ENCODE measurements at regions not wholly inside any gene's neighbourhood (a gene's known extent, or its start where the extent isn't known, plus 50 kb on each side); places are given as distances from the start of the nearest gene placed in this dataset.
A peak's percentile ranks its signal among the peaks of the same experiment; 100 is the strongest.
"Not testable (repeated sequence)": the region's sequence is repeated elsewhere in the genome, so short reads cannot be mapped to it uniquely, and the experiment has no call there.

DNA sequence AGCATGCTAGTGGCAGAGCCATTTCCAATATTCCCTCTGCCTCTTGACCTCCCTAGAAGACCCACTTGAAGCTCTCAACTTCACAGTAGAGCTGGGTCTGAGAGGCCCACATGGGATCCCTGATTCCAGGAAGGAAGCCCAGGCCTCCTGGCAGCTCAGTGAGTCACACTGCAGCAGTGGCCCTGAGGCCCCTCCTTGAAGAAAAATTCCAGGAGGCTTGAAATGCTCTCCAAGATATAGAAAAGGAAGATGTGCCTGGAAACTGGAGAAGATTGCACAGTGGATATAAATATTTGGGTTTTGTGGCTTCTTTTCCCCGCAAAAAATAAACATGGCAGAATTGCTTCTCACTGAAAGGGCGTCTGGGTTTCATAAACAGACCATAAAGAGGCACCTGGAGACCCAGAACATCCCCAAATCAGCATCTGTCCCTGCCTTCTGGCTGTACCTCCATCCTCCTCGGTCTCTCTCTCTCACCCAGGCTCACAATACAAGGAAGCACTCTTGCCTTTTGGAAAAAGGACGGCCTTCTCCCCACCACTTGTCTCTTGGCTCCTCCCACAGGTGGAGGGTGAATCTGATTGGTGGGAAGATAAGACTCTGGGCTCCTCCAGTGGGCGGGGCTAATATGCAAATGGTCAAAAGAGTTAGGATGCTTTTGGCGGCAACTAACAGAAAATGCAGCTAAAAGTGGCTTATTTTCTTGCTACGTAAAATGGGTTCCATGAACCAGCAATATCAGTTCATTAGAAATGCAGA is 200.0 kb upstream of the SULF2 start:
- Histone ChIP-seq H3K4me1 (ENCODE audit: insufficient read depth, insufficient read length) (no peaks in the 10 kb centered on the region), H3K36me3 (ENCODE audit: insufficient read depth, insufficient read length, low read length) (no peaks in the 10 kb centered on the region), H3K9me3 (ENCODE audit: insufficient read depth, low read length) (peaks cover 6% of the 10 kb centered on the region; the same call in 1 of the 2 replicates), H3K4me3 (ENCODE audit: insufficient read length, low read depth) (no peak overlapping the region), H3K27me3 (ENCODE audit: insufficient read depth, insufficient read length) (no peaks in the 10 kb centered on the region), H3K9ac (ENCODE audit: insufficient read length, low read depth) (no peak overlapping the region)
- no peak for TF ChIP-seq SUZ12 (IDR thresholded peaks at IDR 0.05; ENCODE audit: extremely low read depth, insufficient read depth, insufficient read length)
- TF ChIP-seq ZNF274 (IDR thresholded peaks at IDR 0.05; ENCODE audit: low read depth, low read length): no peak
- TF ChIP-seq YY1 (IDR thresholded peaks at IDR 0.05; ENCODE audit: insufficient read depth, insufficient read length): no peak
- DNase-seq (ENCODE audit: low read depth, low spot score): no peak

DNA sequence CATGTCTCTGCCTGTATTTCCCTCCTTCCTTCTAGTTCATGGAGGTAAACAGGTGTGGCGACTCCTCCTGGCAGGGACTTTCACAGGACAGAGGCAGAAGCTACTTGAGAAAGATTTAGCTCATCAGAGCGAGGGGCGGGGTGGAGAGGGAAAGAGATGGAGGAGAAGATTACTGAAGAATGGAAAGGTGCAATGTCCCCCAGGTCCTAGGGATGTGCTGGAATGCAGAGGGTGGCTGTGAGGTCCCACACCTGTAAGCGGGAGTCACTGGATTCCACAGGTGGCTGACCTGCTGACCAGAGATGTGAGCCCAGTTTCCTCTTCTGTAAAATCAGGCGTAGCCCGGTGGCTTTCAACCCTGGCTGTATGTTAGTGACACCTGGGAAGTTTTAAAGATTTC is 199.2 kb upstream of the SULF2 start:
- H3K9me3 ChIP-seq (ENCODE audit: insufficient read depth, low read length): peaks cover 6% of the 10 kb centered on the region; the same call in 1 of the 2 replicates
- H3K4me3 ChIP-seq (ENCODE audit: insufficient read length, low read depth): no peak overlapping the region
- no peak for TF ChIP-seq SUZ12 (IDR thresholded peaks at IDR 0.05; ENCODE audit: extremely low read depth, insufficient read depth, insufficient read length)
- TF ChIP-seq YY1 (IDR thresholded peaks at IDR 0.05; ENCODE audit: insufficient read depth, insufficient read length): no peak
- no peak for TF ChIP-seq ZNF274 (IDR thresholded peaks at IDR 0.05; ENCODE audit: low read depth, low read length)
- H3K36me3 ChIP-seq (ENCODE audit: insufficient read depth, insufficient read length, low read length): no peaks in the 10 kb centered on the region
- no peak for DNase-seq (ENCODE audit: low read depth, low spot score)
- H3K9ac ChIP-seq (ENCODE audit: insufficient read length, low read depth): no peak overlapping the region
- no peaks in the 10 kb centered on the region for H3K27me3 ChIP-seq (ENCODE audit: insufficient read depth, insufficient read length)
- H3K4me1 ChIP-seq (ENCODE audit: insufficient read depth, insufficient read length): no peaks in the 10 kb centered on the region

DNA sequence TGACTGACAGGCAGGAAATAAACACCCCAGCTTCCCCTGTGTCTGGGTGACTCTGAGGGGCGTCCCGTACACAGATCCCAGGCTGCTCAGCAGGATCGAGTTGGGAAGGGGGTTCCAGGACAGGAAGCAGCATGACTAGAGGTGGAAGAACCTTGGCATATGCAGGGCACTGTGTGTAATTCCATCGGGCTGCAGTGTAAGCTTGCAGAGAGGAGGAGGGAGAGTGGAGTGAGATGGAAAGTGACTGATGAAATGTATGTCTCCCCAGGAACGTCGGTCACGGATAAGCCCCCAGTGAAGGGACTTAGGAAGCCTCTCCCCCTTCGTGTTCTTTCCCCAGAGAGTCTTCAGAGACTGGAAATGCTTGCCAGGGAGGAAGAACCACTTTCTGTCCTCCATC is 198.4 kb upstream of the SULF2 start:
- H3K27me3 ChIP-seq (ENCODE audit: insufficient read depth, insufficient read length); H3K9me3 ChIP-seq (ENCODE audit: insufficient read depth, low read length); H3K4me3 ChIP-seq (ENCODE audit: insufficient read length, low read depth); H3K9ac ChIP-seq (ENCODE audit: insufficient read length, low read depth); H3K4me1 ChIP-seq (ENCODE audit: insufficient read depth, insufficient read length); H3K36me3 ChIP-seq (ENCODE audit: insufficient read depth, insufficient read length, low read length); DNase-seq (ENCODE audit: low read depth, low spot score): not testable (repeated sequence)

GRCh38 chr20:47982574-47983360 is 197.5 kb upstream of the SULF2 start:
- no peak for DNase-seq (ENCODE audit: low read depth, low spot score)
- TF ChIP-seq YY1 (IDR thresholded peaks at IDR 0.05; ENCODE audit: insufficient read depth, insufficient read length) (no peak), ZNF274 (IDR thresholded peaks at IDR 0.05; ENCODE audit: low read depth, low read length) (no peak), SUZ12 (IDR thresholded peaks at IDR 0.05; ENCODE audit: extremely low read depth, insufficient read depth, insufficient read length) (no peak)
- H3K9ac ChIP-seq (ENCODE audit: insufficient read length, low read depth): no peak overlapping the region
- no peak overlapping the region for H3K4me3 ChIP-seq (ENCODE audit: insufficient read length, low read depth)
- H3K9me3 ChIP-seq (ENCODE audit: insufficient read depth, low read length): peaks cover 6% of the 10 kb centered on the region; the same call in 1 of the 2 replicates
- peaks cover 3% of the 10 kb centered on the region for H3K4me1 ChIP-seq (ENCODE audit: insufficient read depth, insufficient read length)
- no peaks in the 10 kb centered on the region for H3K36me3 ChIP-seq (ENCODE audit: insufficient read depth, insufficient read length, low read length)
- no peaks in the 10 kb centered on the region for H3K27me3 ChIP-seq (ENCODE audit: insufficient read depth, insufficient read length)

DNA sequence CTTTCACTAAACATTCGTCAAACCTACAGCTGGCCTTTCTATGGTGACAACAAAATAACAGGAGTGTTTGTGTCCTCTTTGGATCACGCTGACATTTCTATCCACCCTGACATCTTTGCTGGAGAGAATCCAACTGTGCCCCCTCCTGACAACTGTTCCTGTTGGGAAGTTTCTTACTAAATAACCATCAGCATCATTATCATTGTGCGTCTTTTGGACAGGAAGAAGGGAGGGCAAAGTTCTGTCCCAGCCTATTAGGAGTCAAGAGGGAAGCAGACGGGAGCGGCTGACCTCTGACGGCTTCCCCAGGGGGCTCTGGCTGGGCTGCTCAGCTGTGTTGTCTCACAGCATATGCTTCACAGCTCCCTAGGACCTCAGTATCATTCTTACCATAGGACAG is 195.9 kb upstream of the SULF2 start:
- no peak overlapping the region for H3K4me3 ChIP-seq (ENCODE audit: insufficient read length, low read depth)
- H3K4me1 ChIP-seq (ENCODE audit: insufficient read depth, insufficient read length): peaks cover 3% of the 10 kb centered on the region
- no peak overlapping the region for H3K9ac ChIP-seq (ENCODE audit: insufficient read length, low read depth)
- H3K27me3 ChIP-seq (ENCODE audit: insufficient read depth, insufficient read length): no peaks in the 10 kb centered on the region
- no peaks in the 10 kb centered on the region for H3K36me3 ChIP-seq (ENCODE audit: insufficient read depth, insufficient read length, low read length)
- TF ChIP-seq YY1 (IDR thresholded peaks at IDR 0.05; ENCODE audit: insufficient read depth, insufficient read length) (no peak), SUZ12 (IDR thresholded peaks at IDR 0.05; ENCODE audit: extremely low read depth, insufficient read depth, insufficient read length) (no peak), ZNF274 (IDR thresholded peaks at IDR 0.05; ENCODE audit: low read depth, low read length) (no peak)
- no peak for DNase-seq (ENCODE audit: low read depth, low spot score)
- H3K9me3 ChIP-seq (ENCODE audit: insufficient read depth, low read length): peaks cover 6% of the 10 kb centered on the region; the same call in 1 of the 2 replicates

GRCh38 chr20:47980336-47981177 is 195.3 kb upstream of the SULF2 start:
- no peak for DNase-seq (ENCODE audit: low read depth, low spot score)
- H3K4me3 ChIP-seq (ENCODE audit: insufficient read length, low read depth): no peak overlapping the region
- peaks cover 6% of the 10 kb centered on the region; the same call in 1 of the 2 replicates for H3K9me3 ChIP-seq (ENCODE audit: insufficient read depth, low read length)
- H3K9ac ChIP-seq (ENCODE audit: insufficient read length, low read depth): no peak overlapping the region
- H3K4me1 ChIP-seq (ENCODE audit: insufficient read depth, insufficient read length): peaks cover 3% of the 10 kb centered on the region
- H3K36me3 ChIP-seq (ENCODE audit: insufficient read depth, insufficient read length, low read length): no peaks in the 10 kb centered on the region
- H3K27me3 ChIP-seq (ENCODE audit: insufficient read depth, insufficient read length): no peaks in the 10 kb centered on the region
- no peak for TF ChIP-seq SUZ12 (IDR thresholded peaks at IDR 0.05; ENCODE audit: extremely low read depth, insufficient read depth, insufficient read length)
- no peak for TF ChIP-seq YY1 (IDR thresholded peaks at IDR 0.05; ENCODE audit: insufficient read depth, insufficient read length)
- no peak for TF ChIP-seq ZNF274 (IDR thresholded peaks at IDR 0.05; ENCODE audit: low read depth, low read length)

DNA sequence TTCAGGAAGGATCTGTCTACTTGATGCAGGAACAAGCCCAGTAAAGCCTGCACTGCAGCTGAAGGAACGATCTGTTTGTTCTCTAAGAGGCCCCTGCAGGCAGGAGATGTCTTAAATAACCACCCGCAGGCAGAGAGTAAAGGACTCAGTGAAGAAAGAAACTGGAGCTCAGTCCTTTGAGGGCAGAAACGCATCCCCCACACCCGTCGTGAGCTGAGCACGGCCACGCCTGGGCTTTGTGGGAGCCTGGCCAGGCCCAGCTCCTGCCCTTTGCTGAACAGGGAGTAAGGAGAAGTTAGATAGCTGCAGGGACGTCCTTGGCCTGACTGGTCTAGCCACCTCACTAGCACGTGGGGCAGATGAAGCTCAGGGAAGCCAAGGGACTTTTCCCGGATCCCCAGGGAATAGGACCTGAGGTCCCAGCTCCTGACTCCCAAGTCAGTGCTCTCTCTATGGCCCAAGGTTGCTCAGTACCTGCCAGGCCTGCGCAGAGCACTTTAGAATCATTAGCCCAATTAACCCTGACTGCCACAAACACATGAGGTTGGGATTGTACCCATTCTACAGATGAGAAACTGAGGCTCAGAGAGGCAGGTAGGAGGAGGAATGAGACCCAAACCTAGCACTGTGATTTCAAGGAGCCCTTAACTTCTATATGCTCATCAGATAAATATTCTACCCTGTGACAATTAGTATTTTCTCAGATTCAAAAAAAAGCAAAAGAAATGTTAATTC is 194.2 kb upstream of the SULF2 start:
- not testable (repeated sequence) for H3K9me3 ChIP-seq (ENCODE audit: insufficient read depth, low read length); H3K4me1 ChIP-seq (ENCODE audit: insufficient read depth, insufficient read length); H3K27me3 ChIP-seq (ENCODE audit: insufficient read depth, insufficient read length); H3K9ac ChIP-seq (ENCODE audit: insufficient read length, low read depth); H3K4me3 ChIP-seq (ENCODE audit: insufficient read length, low read depth); H3K36me3 ChIP-seq (ENCODE audit: insufficient read depth, insufficient read length, low read length); DNase-seq (ENCODE audit: low read depth, low spot score)

DNA sequence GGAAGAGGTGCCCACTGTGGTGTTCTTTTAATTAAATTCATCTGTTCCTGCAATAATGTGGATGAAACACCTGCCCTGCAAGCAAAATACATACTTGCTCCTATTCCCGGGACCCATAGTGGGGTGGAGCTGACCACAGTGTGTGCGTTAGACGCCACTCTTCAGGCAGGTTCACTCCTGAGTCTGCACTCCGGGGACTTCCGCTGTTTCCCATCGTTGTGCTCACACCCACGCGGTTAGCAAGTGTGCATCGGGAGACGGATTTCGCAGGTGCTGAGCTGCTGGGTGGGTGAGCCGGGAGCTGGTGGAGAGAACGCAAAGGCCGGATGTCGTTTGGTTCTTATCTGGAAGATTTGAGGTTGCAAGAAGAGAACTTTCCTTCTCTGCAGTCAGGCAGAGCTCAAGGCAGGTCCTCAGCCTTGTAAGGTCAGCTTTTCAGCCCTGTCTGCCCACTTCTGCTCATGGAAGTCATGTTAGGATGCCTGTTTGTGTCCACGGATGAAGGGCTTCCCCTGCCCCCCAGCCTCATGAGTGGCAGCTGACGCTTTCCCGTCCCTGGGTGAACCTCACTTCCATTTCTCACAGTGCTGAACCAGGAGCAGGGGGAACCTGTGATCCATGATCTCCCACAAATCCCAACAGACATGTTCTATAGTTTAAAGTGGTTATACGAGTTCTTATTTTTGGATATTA is 193.3 kb upstream of the SULF2 start:
- peak overlapping the region; percentile 36 for H3K9ac ChIP-seq (ENCODE audit: insufficient read length, low read depth)

DNA sequence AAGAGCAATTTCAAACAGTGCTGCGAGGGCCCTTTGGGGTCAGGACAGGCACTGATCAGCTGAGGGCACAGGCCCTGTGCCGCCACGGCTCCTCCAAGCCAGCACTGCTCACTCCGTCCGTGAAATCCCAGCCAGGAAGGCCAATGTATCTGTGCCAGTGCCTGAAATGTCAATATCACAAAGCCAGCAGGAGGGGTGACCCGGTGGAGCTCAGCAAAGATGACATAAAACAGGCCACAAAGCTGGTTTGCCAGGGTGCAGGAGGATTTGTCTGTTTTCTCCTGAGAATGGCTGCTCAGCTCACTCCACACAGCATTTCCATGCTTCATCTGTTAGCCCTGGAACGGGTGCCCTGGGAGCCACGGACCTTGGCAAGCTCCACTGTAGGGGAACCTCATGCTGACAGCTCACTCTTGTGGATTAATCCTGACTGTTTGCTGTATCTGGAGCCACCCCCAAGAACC is 192.5 kb upstream of the SULF2 start:
- not testable (repeated sequence) for DNase-seq (ENCODE audit: low read depth, low spot score); H3K4me3 ChIP-seq (ENCODE audit: insufficient read length, low read depth); H3K9me3 ChIP-seq (ENCODE audit: insufficient read depth, low read length); H3K36me3 ChIP-seq (ENCODE audit: insufficient read depth, insufficient read length, low read length); H3K27me3 ChIP-seq (ENCODE audit: insufficient read depth, insufficient read length); H3K9ac ChIP-seq (ENCODE audit: insufficient read length, low read depth); H3K4me1 ChIP-seq (ENCODE audit: insufficient read depth, insufficient read length)

More for the DNA sequence above, 193.3 kb upstream of the SULF2 start:
- not testable (repeated sequence) for H3K4me3 ChIP-seq (ENCODE audit: insufficient read length, low read depth); H3K4me1 ChIP-seq (ENCODE audit: insufficient read depth, insufficient read length); H3K9me3 ChIP-seq (ENCODE audit: insufficient read depth, low read length); DNase-seq (ENCODE audit: low read depth, low spot score); H3K36me3 ChIP-seq (ENCODE audit: insufficient read depth, insufficient read length, low read length); H3K27me3 ChIP-seq (ENCODE audit: insufficient read depth, insufficient read length)
